Body of pancreas (tissue), 4 donors: ENCODE measurements at regions not wholly inside any gene's neighbourhood (a gene's known extent, or its start where the extent isn't known, plus 50 kb on each side); places are given as distances from the start of the nearest gene placed in this dataset.

Source experiments
- POLR2A ChIP-seq, 3 donors: fragments of 450-650 bp; IDR thresholded peaks; one replicate each; pipeline ENCODE4 v1.6.1; 2016; ENCODE audit warnings: antibody characterized with exemption in 3 of 3, mild to moderate bottlenecking in 2 of 3
- TF ChIP-seq, protein P1 (sequence below), 7 experiments: fragments of 450-650 bp in 4 of 7; fragments of 200-600 bp in 3 of 7; sonication (generic) in 3 of 7; IDR thresholded peaks; one replicate each; pipeline ENCODE4 v1.5.1; 2016 to 2019; ENCODE audit warnings: antibody characterized with exemption in 7 of 7

GRCh38 chr4:52212702-52213101 is 161.6 kb downstream of the SPATA18 start:
- TF ChIP-seq, protein P1, sequence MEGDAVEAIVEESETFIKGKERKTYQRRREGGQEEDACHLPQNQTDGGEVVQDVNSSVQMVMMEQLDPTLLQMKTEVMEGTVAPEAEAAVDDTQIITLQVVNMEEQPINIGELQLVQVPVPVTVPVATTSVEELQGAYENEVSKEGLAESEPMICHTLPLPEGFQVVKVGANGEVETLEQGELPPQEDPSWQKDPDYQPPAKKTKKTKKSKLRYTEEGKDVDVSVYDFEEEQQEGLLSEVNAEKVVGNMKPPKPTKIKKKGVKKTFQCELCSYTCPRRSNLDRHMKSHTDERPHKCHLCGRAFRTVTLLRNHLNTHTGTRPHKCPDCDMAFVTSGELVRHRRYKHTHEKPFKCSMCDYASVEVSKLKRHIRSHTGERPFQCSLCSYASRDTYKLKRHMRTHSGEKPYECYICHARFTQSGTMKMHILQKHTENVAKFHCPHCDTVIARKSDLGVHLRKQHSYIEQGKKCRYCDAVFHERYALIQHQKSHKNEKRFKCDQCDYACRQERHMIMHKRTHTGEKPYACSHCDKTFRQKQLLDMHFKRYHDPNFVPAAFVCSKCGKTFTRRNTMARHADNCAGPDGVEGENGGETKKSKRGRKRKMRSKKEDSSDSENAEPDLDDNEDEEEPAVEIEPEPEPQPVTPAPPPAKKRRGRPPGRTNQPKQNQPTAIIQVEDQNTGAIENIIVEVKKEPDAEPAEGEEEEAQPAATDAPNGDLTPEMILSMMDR (IDR thresholded peaks at IDR 0.05): no peak
- no peak for TF ChIP-seq POLR2A (IDR thresholded peaks at IDR 0.05)
